Spinal cord (tissue), 9 donors: ENCODE measurements at regions not wholly inside any gene's neighbourhood (a gene's known extent, or its start where the extent isn't known, plus 50 kb on each side); places are given as distances from the start of the nearest gene placed in this dataset.
"Not testable (repeated sequence)": the region's sequence is repeated elsewhere in the genome, so short reads cannot be mapped to it uniquely, and the experiment has no call there.

Experiments used
- DNase-seq, 6 donors: peaks; one replicate each; pipeline versions ENCODE4 v3.0.0 to v3.0.0-alpha.2; 2013 to 2015; ENCODE audit warnings: low spot score in 6 of 6, low read depth in 4 of 6
- H3K27ac ChIP-seq: one replicate; pipeline ENCODE4 v1.5.1; 2013; ENCODE audit warnings: low read depth, low read length, control low read depth
- H3K27me3 ChIP-seq: one replicate; pipeline ENCODE4 v1.6.1; 2013; ENCODE audit warnings: low read length; ENCODE audit not compliant: control insufficient read depth, insufficient read depth
- H3K36me3 ChIP-seq: one replicate; pipeline ENCODE4 v1.6.1; 2013; ENCODE audit warnings: low read length; ENCODE audit not compliant: control insufficient read depth, insufficient read depth
- H3K4me1 ChIP-seq: one replicate; pipeline ENCODE4 v1.6.1; 2013; ENCODE audit warnings: low read length; ENCODE audit not compliant: control insufficient read depth, insufficient read depth
- H3K4me3 ChIP-seq: one replicate; pipeline ENCODE4 v1.5.1; 2013; ENCODE audit warnings: low read depth, low read length, control low read depth
- H3K9me3 ChIP-seq: one replicate; pipeline ENCODE4 v1.6.1; 2013; ENCODE audit warnings: low read length; ENCODE audit not compliant: control insufficient read depth, insufficient read depth
- WGBS: methylation state at CpG from one replicate; pipeline ENCODE4 v1.1.5; 2013; ENCODE audit warnings: missing lambda C conversion rate; ENCODE audit not compliant: insufficient coverage; 5-methylcytosine and 5-hydroxymethylcytosine counted together
- donor health status: healthy.

DNA sequence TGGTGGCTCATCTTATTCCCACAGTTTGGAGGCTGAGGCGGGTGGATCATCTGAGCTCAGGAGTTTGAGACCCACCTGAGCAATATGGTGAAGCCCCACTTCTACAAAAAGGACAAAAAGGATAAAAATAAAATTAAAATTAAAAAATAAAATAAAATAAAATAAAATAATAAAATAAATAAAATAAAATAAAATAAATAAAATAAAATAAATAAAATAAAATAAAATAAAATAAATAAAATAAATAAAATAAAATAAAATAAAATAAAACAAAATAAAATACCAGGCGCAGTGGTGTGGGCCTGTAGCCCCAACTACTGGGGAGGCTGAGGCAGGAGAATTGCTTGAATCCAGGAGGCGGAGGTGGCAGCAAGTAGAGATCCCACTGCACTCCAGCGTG, 1307.3 kb downstream of the PCDH9 start:
- WGBS, result 95% methylated on average over 2 of the region's 4 CpGs
- H3K27ac ChIP-seq, DNase-seq, H3K4me1 ChIP-seq, H3K27me3 ChIP-seq, H3K9me3 ChIP-seq, H3K4me3 ChIP-seq, H3K36me3 ChIP-seq: not testable (repeated sequence)

DNA sequence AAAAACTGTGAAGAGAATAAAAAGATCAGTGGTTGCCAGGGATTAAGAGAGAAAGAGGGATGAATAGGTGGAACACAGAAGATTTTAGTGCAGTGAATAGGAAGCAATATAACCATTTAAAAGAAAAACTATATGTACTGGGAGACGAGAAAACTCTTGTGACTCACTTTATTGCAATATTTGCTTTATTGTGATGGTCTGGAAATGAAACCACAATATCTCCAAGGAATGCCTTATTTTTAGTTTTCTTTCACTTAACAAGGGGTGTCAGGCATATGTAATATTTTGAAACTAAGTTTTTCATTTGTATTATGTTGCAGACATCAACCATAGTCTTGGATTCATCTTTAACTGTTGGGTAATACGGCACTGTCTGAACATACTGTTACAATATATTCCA, 1308.2 kb downstream of the PCDH9 start:
- DNase-seq, result no peak
- no CpG with 5 or more reads among the region's 2 CpGs for WGBS
- no peaks in the 10 kb centered on the region for H3K9me3 ChIP-seq
- peaks cover 5% of the 10 kb centered on the region for H3K4me1 ChIP-seq
- H3K36me3 ChIP-seq, result no peaks in the 10 kb centered on the region
- no peak overlapping the region for H3K27ac ChIP-seq
- peaks cover 3% of the 10 kb centered on the region for H3K27me3 ChIP-seq
- H3K4me3 ChIP-seq, result no peak overlapping the region

DNA sequence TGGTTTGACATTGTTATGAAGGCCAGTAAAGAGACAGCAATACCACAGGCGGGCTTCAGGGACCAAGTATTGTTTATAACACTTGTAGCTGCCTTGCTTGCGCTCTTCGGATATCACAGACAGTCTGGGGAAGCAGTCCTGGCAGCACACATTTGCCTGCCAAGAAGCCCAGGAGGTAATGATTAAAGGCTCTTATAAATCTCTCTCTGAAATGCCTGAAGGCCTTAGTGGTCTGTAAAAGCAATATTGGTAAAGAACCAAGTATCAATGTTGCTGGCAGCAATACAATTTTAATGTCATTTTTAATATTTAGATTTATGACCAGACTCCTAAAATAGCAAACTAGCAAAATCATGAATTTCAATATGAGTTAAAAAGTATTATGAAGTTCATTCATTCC, 1312.4 kb downstream of the PCDH9 start:
- Histone ChIP-seq H3K9me3 (no peaks in the 10 kb centered on the region), H3K4me1 (no peaks in the 10 kb centered on the region), H3K27me3 (no peaks in the 10 kb centered on the region), H3K4me3 (no peak overlapping the region), H3K27ac (no peak overlapping the region), H3K36me3 (no peaks in the 10 kb centered on the region)
- peak in 1 of 6 donors; percentile 32 for DNase-seq
- 100% methylated on average over 1 of the region's 3 CpGs for WGBS

DNA sequence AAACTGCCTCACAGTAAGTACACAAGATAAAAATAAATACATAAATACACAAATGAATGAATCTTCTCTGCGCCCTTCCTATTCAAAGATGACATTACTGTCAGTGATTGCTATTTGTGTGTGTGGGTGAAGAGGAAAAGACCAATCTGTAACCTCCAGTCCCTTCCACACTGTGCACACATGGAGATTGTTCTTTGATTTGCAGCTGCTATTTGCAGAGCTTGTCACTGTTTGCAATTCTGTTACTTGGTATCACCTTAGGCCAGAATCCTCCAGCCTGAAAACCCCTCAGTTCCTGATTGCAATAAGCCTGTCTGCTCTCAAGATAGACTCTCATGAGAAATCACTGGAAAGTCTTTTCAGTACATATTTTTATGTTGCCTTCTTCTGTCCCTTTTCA, 1314.9 kb downstream of the PCDH9 start:
- WGBS, result no CpG with 5 or more reads among the region's 1 CpG
- Histone ChIP-seq H3K4me1 (no peaks in the 10 kb centered on the region), H3K36me3 (no peaks in the 10 kb centered on the region), H3K4me3 (no peak overlapping the region), H3K27ac (no peak overlapping the region), H3K27me3 (no peaks in the 10 kb centered on the region), H3K9me3 (no peaks in the 10 kb centered on the region)
- DNase-seq, result peak in 1 of 6 donors; percentile 37

DNA sequence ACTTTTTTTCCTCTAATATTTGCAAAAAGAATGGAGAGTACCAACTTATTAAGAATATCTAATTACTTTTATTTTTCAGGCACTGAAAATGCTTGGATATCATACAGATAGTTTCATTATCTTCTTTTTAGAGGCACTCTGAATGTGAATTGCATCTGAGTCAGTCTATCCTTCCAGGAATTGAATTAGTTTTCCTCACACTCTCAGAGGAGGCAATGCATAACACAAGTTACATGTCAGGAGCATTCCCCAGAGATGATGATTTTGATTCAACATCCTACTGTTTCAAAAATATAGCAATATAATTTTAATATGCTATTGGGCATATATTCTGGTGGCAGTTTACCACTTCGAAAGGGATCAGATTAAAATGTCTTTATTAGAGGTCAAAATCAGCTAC, 1315.4 kb downstream of the PCDH9 start:
- DNase-seq, result peak in 1 of 6 donors; percentile 13
- Histone ChIP-seq H3K4me3 (no peak overlapping the region), H3K36me3 (no peaks in the 10 kb centered on the region), H3K9me3 (no peaks in the 10 kb centered on the region), H3K4me1 (no peaks in the 10 kb centered on the region), H3K27me3 (no peaks in the 10 kb centered on the region), H3K27ac (no peak overlapping the region)
- no CpG with 5 or more reads among the region's 1 CpG for WGBS

DNA sequence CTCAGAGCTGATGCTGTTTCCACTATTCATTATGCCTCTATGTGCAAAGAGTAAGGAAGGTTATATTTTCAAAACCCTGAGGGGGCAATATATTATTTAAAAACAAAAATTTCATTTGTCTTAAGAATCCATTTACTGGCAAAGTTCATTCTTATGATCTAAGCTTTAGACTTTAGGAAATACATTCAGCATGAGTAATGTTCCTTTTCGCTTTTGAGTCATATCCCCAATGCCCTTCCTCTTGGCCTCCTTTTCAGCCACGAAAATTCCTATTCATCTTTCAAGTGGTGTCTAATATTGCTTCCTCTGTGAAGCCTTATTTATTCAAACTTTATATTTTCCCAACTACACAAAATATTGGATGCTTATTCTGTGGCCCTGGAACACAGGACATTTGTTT, 1317.0 kb downstream of the PCDH9 start:
- DNase-seq, result no peak
- WGBS, result 68% methylated on average over 2 of the region's 2 CpGs
- H3K36me3 ChIP-seq, result no peaks in the 10 kb centered on the region
- H3K27ac ChIP-seq, result no peak overlapping the region
- H3K4me3 ChIP-seq, result no peak overlapping the region
- H3K4me1 ChIP-seq, result no peaks in the 10 kb centered on the region
- H3K27me3 ChIP-seq, result no peaks in the 10 kb centered on the region
- H3K9me3 ChIP-seq, result no peaks in the 10 kb centered on the region

DNA sequence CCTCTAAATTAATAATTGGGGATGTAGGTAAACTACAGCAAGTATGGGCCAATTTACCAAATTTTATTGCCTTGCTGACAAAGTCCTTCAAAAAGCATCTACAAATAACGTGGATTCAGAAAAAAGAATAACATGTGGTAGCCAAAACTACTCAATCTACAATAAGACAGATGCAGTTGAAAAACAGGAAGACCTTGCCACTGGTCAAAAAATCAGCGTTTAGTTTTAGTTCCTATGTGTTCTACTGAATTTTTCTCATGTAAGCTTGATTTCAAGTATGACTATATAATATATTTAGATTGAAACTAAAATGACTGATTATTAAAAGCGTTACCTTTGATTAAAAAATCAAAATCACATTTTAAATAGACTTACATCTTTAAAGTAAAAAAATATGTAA, 1317.6 kb downstream of the PCDH9 start:
- Histone ChIP-seq H3K36me3 (no peaks in the 10 kb centered on the region), H3K4me3 (no peak overlapping the region), H3K27me3 (no peaks in the 10 kb centered on the region), H3K9me3 (no peaks in the 10 kb centered on the region), H3K4me1 (no peaks in the 10 kb centered on the region), H3K27ac (no peak overlapping the region)
- DNase-seq, result no peak
- no CpG with 5 or more reads among the region's 3 CpGs for WGBS

DNA sequence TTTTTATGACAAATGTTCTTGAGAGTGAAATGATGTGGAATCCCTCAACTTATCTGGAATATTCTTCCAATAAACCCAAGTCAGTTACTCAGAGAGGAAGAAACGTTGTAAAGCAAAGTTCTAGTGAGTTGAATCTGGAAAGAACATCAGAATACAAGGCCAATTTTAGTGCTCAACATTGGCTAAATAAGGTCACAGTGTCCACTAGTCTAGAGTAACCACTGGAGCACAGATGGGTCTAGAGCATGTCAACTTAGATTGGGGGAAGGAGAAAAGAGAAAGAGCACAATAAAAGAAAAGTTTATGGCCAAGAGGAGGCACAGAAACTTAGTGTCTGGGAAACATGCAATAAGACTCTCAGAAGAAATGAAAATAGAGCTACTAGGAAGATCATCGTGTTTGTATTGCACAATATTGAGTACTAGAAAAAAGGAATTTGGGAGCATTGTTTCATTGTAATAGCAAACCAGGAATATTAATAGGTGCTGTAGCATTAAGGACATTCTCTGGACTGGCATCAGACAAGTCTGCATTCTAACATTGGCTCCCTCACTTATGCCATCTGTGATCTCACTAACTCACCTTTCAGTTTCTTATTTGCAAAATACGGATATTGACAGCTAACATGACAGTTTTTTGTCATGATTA, 1318.5 kb downstream of the PCDH9 start:
- H3K36me3 ChIP-seq, result no peaks in the 10 kb centered on the region
- 60% methylated on average over 1 of the region's 3 CpGs for WGBS
- no peaks in the 10 kb centered on the region for H3K27me3 ChIP-seq
- DNase-seq, result no peak
- H3K9me3 ChIP-seq, result no peaks in the 10 kb centered on the region
- H3K4me1 ChIP-seq, result no peaks in the 10 kb centered on the region
- no peak overlapping the region for H3K27ac ChIP-seq
- no peak overlapping the region for H3K4me3 ChIP-seq

DNA sequence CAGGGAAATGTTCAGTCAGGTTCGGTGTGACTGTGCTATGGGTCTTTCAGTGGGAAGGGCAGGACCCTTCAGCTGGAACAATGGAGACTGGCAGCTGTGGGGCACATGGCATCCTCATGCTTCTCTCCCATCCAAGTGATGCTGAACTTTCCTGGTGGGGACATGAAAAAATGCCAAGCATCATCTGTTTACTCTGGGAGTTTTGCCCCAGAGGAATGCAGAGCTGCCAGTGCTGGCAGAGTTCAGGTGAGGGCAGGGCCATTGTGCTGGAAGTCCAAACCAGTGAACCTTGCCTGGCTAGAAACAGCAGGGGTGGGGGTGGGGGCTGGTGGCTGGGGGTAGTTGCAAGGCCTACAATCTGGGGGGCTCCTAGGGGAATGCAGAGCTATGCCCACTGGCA, 1320.6 kb downstream of the PCDH9 start:
- 75% methylated on average over 1 of the region's 1 CpG for WGBS
- H3K4me1 ChIP-seq, result no peaks in the 10 kb centered on the region
- DNase-seq, result no peak

DNA sequence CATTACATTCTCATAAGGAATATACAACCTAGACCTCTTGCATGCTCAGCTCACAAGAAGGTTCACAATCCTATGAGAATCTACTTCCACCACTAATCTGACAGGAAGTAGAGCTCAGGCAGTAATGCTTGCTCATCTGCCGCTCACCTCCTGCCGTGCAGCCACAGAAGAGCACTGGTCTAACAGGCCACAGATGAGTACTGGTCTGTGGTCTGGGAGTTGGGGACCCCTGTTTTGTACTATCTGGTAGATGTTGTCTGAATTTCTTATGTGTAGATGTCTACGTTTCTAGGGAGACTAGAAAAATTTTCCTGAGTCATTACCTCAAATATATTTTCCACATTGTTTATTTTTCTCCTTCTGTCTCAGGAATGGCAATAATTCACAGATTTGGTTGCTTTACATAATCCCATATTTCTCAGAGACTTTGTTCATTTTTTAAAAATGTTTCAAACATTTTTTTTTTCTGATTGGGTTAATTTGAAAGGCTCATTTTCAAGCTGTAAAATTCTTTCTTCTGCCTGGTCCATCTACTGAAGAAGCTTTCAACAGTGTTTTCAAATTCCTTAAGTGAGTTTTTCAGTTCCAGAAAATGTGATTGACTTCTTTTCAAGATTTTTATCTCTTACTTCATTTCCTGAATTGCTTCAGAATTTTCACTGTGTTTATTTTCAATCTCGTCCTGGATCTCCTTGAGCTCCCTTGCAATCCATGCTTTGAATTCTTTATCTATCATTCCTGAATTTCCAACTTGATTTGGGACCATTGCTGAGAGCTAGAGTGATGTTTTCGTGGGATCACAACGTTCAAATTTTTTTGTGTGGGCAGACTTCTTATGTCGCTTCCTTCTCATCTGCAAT, 1322.2 kb downstream of the PCDH9 start:
- Histone ChIP-seq H3K4me3 (no peak overlapping the region), H3K4me1 (no peaks in the 10 kb centered on the region), H3K36me3 (no peaks in the 10 kb centered on the region), H3K27ac (no peak overlapping the region), H3K27me3 (no peaks in the 10 kb centered on the region), H3K9me3 (no peaks in the 10 kb centered on the region)
- no peak for DNase-seq
- WGBS, result 90% methylated on average over 2 of the region's 7 CpGs

More for the DNA sequence above, 1320.6 kb downstream of the PCDH9 start:
- Histone ChIP-seq H3K9me3 (no peaks in the 10 kb centered on the region), H3K36me3 (no peaks in the 10 kb centered on the region), H3K4me3 (no peak overlapping the region), H3K27ac (no peak overlapping the region), H3K27me3 (no peaks in the 10 kb centered on the region)
